HG03045 (cell line): ENCODE measurements at regions not wholly inside any gene's neighbourhood (a gene's known extent, or its start where the extent isn't known, plus 50 kb on each side); places are given as distances from the start of the nearest gene placed in this dataset.
A peak's percentile ranks its signal among the peaks of the same experiment; 100 is the strongest.

Experiments
- ATAC-seq: cut with Tn5 transposase; IDR thresholded peaks from one replicate; pipeline ENCODE4 v1.9.1; 2021; ENCODE audit warnings: mild to moderate bottlenecking, moderate library complexity; ENCODE audit not compliant: unreplicated experiment

GRCh38 chr13:30128095-30128494 is 179.3 kb downstream of the KATNAL1 start:
- no peak for ATAC-seq

GRCh38 chr13:30126903-30127428 is 180.4 kb downstream of the KATNAL1 start:
- ATAC-seq, result no peak

- no peak for ATAC-seq
These were observed 181.8 kb downstream of the KATNAL1 start for GRCh38 chr13:30125422-30126073.

GRCh38 chr13:30124131-30124768 is 183.1 kb downstream of the KATNAL1 start:
- no peak for ATAC-seq

GRCh38 chr13:30123575-30123974 is 183.8 kb downstream of the KATNAL1 start:
- no peak for ATAC-seq

- ATAC-seq, result no peak
These were observed 185.7 kb downstream of the KATNAL1 start for GRCh38 chr13:30121666-30122065.

- no peak for ATAC-seq
These were observed 186.1 kb downstream of the KATNAL1 start for GRCh38 chr13:30121244-30121643.

- ATAC-seq, result no peak
These were observed 187.1 kb downstream of the KATNAL1 start for GRCh38 chr13:30120133-30120822.

GRCh38 chr13:30119476-30119875 is 187.9 kb downstream of the KATNAL1 start:
- no peak for ATAC-seq

- no peak for ATAC-seq
These were observed 191.0 kb downstream of the KATNAL1 start for GRCh38 chr13:30116379-30116778.

- no peak for ATAC-seq
These were observed 192.1 kb downstream of the KATNAL1 start for GRCh38 chr13:30115257-30115600.

DNA sequence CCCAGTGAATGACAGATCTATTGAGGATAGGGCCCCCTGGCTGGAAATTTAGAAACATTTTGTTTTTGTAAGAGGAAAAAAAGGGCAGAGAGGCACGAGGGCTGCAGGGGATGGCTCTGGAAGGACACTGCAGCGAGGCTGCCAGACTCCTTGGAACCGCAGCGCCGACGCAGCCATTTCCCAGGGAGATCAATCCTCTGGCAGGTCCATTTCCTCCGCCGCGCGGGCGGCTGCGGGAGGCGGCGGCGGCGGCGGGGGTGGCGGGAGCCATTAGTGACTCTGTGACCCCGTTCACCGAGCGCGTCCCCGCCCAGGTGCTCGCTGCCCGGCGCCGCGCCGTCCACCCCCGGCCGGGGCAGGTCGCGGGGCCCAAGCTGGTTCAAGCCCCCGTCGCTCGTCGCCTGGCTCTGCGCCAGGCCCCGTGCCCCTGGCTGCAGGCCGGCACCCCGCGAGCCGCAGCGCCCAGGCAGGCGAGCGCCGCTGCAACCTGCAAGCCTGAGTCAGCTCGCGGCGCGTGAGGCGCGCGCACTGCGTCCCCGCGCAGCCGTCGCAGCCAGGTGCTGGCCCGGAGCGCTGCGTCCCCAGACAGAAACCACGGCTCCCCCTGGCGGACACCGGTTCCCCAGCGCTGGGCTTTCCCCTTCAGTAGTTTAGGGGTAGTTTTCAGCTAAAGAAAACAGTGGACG is 192.6 kb downstream of the KATNAL1 start:
- peak; percentile 90 for ATAC-seq

DNA sequence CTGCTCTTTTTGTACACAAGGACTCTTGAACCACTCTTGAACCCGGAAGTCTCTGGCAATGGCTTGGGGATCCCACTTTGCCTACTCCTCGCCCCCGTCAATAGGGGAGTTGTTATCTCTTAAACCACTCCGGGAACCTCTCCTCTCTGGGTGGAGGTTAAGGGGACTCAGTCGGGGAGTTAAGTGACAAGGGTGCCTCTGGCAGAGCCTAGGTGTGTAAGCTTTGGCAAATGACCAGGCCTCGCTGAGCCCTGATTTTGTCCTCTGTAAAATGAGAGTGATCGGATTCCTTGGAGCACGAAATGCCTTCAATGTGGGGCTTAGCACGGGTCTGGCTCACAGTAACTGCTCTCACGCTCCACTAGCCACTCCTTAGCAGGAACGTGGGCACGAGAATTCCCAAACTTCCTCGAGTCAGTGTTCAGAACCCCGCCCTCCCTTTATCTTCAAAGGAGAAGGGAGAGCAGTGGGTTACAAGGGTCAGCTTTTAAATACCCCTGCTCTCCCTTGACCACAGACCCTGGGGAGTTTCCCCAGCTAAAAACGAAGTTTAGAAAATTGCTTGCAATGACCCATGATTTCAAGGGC is 193.3 kb downstream of the KATNAL1 start:
- ATAC-seq, result no peak

DNA sequence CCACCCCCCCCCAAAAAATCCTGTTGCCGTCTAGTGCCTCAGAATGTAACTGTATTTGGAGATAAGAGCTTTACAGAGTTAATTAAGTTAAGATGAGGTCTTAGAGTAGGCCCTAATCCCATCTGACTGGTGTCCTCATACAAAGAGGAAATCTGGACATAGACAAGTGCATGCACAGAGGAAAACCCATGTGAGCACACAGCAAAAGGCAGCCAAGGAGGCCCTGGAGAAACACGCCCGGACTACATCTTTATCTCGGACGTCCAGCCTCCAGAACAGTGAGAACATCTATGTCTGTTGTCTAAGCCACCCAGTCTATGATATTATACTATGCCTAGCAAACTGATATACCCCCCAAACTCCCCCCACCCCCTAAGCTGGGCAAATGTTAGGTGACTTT is 193.8 kb downstream of the KATNAL1 start:
- no peak for ATAC-seq

DNA sequence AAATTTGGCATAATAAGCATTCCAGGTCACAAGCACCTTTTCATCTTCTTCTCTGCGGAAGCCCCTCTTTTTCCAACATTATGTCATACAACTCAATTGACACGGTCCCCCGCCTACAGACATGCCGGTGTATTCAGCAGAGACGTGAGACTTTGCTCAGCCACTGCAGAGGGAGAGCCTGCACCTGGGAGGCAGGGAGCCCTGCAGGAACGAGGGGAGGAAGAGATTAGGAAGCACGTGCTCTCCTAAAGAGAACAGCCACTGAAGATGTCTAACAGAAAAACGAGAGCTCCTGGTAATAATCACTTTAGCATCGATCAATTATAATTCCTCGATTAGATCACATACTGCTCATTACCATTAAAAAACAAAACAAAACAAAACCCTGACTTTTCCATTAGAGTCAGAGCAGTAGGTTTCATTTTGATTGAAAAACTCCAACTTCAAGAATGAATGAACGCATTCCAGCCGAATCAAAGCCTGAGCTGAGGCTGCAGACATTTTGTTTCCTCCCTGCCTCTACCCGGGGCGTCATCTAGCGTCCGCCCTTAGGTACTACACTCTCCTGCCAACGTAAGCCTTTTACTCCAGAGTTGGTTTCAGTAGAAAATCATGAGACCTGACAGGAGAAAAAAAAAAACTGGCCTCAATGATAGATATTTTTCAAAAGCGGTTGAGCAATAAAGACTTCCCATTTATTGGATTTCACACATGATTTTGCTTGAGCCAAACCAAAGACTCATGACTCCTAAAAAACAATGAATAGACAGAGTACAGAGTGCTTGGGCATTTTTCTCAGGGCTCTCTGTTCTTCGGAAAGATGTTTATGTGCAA is 194.5 kb downstream of the KATNAL1 start:
- peak; percentile 44 for ATAC-seq

GRCh38 chr13:30111810-30112209 is 195.5 kb downstream of the KATNAL1 start:
- ATAC-seq, result no peak

GRCh38 chr13:30110301-30111070 is 196.9 kb downstream of the KATNAL1 start:
- ATAC-seq, result no peak

DNA sequence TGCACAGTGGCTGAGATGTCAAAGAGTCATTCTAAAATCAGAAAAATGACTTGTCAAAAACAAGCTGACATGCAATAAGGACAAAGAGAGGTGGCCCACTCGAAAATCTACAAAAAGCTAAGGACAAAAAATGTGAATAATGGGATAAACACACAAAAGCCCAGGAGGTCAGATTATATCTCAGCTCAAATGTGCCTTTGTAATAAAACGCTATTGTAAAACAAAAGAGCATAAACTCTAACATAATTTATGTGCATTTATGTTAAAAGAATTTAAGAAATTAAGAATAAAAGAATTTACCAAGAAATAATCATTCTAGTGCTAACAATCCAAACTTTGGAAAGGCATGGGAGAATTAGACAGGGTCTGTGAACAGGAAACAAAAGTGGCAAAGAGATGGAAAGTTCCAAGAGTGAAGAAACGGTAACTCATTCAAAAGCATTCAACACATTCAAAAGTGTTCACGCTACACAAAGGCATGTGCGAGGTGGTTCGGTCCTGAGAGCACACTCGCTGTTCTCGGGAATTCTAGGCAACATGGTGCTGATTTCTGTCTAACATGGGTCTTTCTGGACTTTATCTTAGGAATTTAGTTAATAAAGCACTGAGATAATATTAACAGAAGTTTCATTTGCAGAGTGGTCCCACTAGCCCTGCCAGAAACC is 197.7 kb downstream of the KATNAL1 start:
- ATAC-seq, result no peak

GRCh38 chr13:30108913-30109237 is 198.5 kb downstream of the KATNAL1 start:
- ATAC-seq, result no peak
